ENCODE measurements at regions not wholly inside any gene's neighbourhood (a gene's known extent, or its start where the extent isn't known, plus 50 kb on each side); places are given as distances from the start of the nearest gene placed in this dataset.

DNA sequence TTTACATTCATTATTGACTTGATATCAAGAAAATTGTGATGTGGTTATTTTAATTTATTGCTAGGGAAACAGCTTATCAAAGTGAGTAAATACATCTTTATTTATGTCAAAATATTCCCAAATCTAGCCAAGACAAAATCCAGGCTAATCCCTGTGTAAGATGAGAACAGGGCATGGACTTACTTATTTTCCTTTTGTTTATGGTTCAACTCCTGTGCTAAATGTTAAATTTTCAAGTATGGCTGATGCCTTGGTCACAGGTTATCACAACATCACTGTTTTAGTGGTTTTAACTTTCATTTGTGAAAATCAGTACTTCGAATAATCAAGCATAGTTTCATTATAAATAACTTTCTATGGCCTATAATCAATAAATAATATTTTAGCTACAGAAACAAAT is 657.0 kb upstream of the SYT4 start:
- Histone ChIP-seq H3K4me2 (ENCODE audit: low read length) (no peak overlapping the region), H3K79me2 (ENCODE audit: insufficient read depth, low read length) (no peaks in the 10 kb centered on the region), H3K4me3 (replicated peaks in 1 of 2; ENCODE audit: low read depth in 1 of 2, low read length in 2 of 2) (no peak overlapping the region), H3K9me2 (ENCODE audit: insufficient read depth) (no peaks in the 10 kb centered on the region), H3K4me1 (ENCODE audit: control insufficient read depth in 1 of 2, insufficient read depth in 2 of 2, low read length in 2 of 2) (no peaks in the 10 kb centered on the region), H3K36me3 (ENCODE audit: control insufficient read depth in 1 of 2, insufficient read depth in 2 of 2, low read length in 2 of 2) (no peaks in the 10 kb centered on the region), H2AFZ (ENCODE audit: low read depth, low read length, poor library complexity, severe bottlenecking) (no peak overlapping the region), H3K27ac (ENCODE audit: low read depth, low read length) (no peak overlapping the region), H3K9me3 (ENCODE audit: control insufficient read depth in 1 of 2, insufficient read depth in 1 of 2, low read depth in 1 of 2, low read length in 2 of 2) (peaks cover 3 to 28% of the 10 kb centered on the region in 2 experiments; a peak in 3 of 4 replicates), H3K9ac (ENCODE audit: low read length) (no peak overlapping the region), H4K20me1 (ENCODE audit: insufficient read depth) (no peaks in the 10 kb centered on the region), H3K27me3 (ENCODE audit: insufficient read depth, low read length) (no peaks in the 10 kb centered on the region)
- intact Hi-C loops (cut with micrococcal nuclease), result no loop called here
- no TSS peak for BruUV-seq (replicated peaks)
- ChIA-PET POLR2A (no interaction called here), CTCF (no interaction called here), RAD21 (ENCODE audit: low non-redundant PET in 1 of 2, low total read pairs in 2 of 2, uncharacterized antibody in 2 of 2, unreplicated experiment in 2 of 2) (no interaction called here)
- ATAC-seq, result no peak
- no peak for DNase-seq (ENCODE audit: low read depth, low spot score)
- TF ChIP-seq EZH2phosphoT487 (IDR thresholded peaks at IDR 0.05; ENCODE audit: borderline replicate concordance) (no peak), ELF1 (IDR thresholded peaks at IDR 0.05; ENCODE audit: borderline replicate concordance, low read depth) (no peak), ZBTB33 (IDR thresholded peaks at IDR 0.05; ENCODE audit: extremely low read depth, insufficient replicate concordance, low read length) (no peak), CBX3 (IDR thresholded peaks at IDR 0.05; ENCODE audit: low read depth) (no peak), TCF7L2 (IDR thresholded peaks at IDR 0.05; ENCODE audit: borderline replicate concordance, extremely low read depth, insufficient read depth, insufficient read length) (no peak), SP1 (IDR thresholded peaks at IDR 0.05; ENCODE audit: low read depth) (no peak), SRF (IDR thresholded peaks at IDR 0.05; ENCODE audit: low read depth) (no peak), ZFX (IDR thresholded peaks at IDR 0.05) (no peak), POLR2A (IDR thresholded peaks at IDR 0.05; ENCODE audit: borderline replicate concordance, extremely low read depth, insufficient read depth, insufficient read length) (no peak), RAD21 (IDR thresholded peaks at IDR 0.05; ENCODE audit: low read depth) (no peak), SIN3A (IDR thresholded peaks at IDR 0.05; ENCODE audit: low read depth) (no peak), FOSL1 (IDR thresholded peaks at IDR 0.05; ENCODE audit: low read depth) (no peak), POLR2AphosphoS5 (IDR thresholded peaks at IDR 0.05; ENCODE audit: low read depth, low read length) (no peak), EGR1 (IDR thresholded peaks at IDR 0.05; ENCODE audit: low read depth) (no peak), YY1 (IDR thresholded peaks at IDR 0.05; ENCODE audit: extremely low read depth, insufficient replicate concordance, low read depth, low read length) (no peak)
- TF ChIP-seq, protein P1, sequence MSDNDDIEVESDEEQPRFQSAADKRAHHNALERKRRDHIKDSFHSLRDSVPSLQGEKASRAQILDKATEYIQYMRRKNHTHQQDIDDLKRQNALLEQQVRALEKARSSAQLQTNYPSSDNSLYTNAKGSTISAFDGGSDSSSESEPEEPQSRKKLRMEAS (IDR thresholded peaks at IDR 0.05), result no peak

Data from HCT116 (cell line).